Kidney (tissue), 13 donors: ENCODE measurements at regions not wholly inside any gene's neighbourhood (a gene's known extent, or its start where the extent isn't known, plus 50 kb on each side); places are given as distances from the start of the nearest gene placed in this dataset.

ENCODE experiments used
- DNase-seq, 5 donors: peaks; one replicate each; pipeline ENCODE4 v3.0.0-alpha.2; 2013 to 2020
- FAIRE-seq: peaks from 2 replicates; lab custom pipeline; 2012; peaks lifted over from hg19 to GRCh38; lab: Jason Lieb, UNC
- H3K27ac ChIP-seq, 2 donors: one replicate each; pipeline ENCODE4 v1.7.0; 2013; ENCODE audit warnings: low read depth in 2 of 2, low read length in 2 of 2, inconsistent platforms in 1 of 2
- H3K27me3 ChIP-seq: one replicate; pipeline ENCODE4 v1.7.1; 2013; ENCODE audit warnings: low read length, inconsistent platforms; ENCODE audit not compliant: control insufficient read depth, insufficient read depth
- H3K36me3 ChIP-seq, 3 donors: one replicate each; pipeline versions ENCODE4 v1.7.0 to v1.7.1; 2013; ENCODE audit warnings: low read length in 3 of 3, control low read depth in 1 of 3, inconsistent platforms in 1 of 3; ENCODE audit not compliant: insufficient read depth in 3 of 3, control insufficient read depth in 2 of 3
- H3K4me1 ChIP-seq, 3 donors: one replicate each; pipeline versions ENCODE4 v1.7.0 to v1.7.1; 2013; ENCODE audit warnings: low read length in 3 of 3, inconsistent platforms in 1 of 3, low read depth in 1 of 3; ENCODE audit not compliant: control insufficient read depth in 2 of 3, insufficient read depth in 2 of 3
- H3K4me3 ChIP-seq, 3 donors: one replicate each; pipeline versions ENCODE4 v1.7.0 to v1.8.1; 2013; ENCODE audit warnings: low read length in 3 of 3, control low read depth in 1 of 3, inconsistent platforms in 1 of 3
- H3K9ac ChIP-seq, 3 donors: one replicate each; pipeline versions ENCODE4 v1.7.0 to v1.7.1; 2013; ENCODE audit warnings: low read length in 3 of 3, control low read depth in 1 of 3, inconsistent platforms in 1 of 3
- H3K9me3 ChIP-seq, 3 donors: one replicate each; pipeline versions ENCODE4 v1.7.0 to v1.7.1; 2013; ENCODE audit warnings: low read length in 3 of 3, control low read depth in 1 of 3, inconsistent platforms in 1 of 3; ENCODE audit not compliant: control insufficient read depth in 2 of 3, insufficient read depth in 1 of 3
- intact Hi-C: fragments of 100-400 bp; cut with DNase I; formaldehyde crosslinking; loops from one replicate; pipeline ENCODE4 v1.11.1; 2022
- TF ChIP-seq, protein P1 (sequence below): IDR thresholded peaks from 3 replicates; pipeline ENCODE4 v1.5.1; 2012; ENCODE audit warnings: mild to moderate bottlenecking, moderate library complexity, borderline replicate concordance; ENCODE audit not compliant: insufficient read depth; ENCODE audit errors: extremely low read depth
- donor health status: control.
- donor health status: control.
- donor health status: control.
- donor health status: control.
- donor health status: control.
- donor health status: DM: yes; HTN: yes; CAD: no.
- donor health status: Normal renal cell carcinoma (clear cell type).

DNA sequence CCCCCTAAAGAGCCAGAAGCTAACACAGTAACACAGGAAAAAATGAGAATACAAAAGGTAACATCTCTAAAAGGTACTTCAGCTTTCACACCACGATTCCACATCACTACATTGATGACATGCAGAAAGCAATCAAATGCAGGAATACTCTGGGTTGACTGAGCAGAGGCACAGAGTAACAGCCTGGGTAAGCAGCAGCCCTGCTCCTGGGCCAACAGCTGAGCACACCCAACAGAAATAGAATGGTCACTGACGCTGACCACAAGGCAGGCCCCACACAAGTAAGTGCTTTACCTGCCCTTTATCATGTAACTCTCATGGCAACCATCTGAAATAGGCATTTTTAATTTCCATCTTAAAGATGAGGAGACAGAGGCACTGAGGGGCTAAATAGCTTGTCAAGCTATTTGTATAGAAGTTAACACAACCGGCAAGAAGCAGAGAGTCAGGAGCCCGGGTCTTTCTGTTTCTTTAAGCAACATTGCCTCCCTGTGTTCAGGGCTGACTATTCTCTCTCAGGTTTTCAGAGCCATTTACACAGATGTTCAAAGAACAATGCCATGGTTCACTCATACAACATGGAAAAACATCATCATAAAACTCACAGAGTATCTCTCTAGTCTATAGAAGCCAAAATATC lies 168.9 kb downstream of the ZNF674 start:
- TF ChIP-seq, protein P1, sequence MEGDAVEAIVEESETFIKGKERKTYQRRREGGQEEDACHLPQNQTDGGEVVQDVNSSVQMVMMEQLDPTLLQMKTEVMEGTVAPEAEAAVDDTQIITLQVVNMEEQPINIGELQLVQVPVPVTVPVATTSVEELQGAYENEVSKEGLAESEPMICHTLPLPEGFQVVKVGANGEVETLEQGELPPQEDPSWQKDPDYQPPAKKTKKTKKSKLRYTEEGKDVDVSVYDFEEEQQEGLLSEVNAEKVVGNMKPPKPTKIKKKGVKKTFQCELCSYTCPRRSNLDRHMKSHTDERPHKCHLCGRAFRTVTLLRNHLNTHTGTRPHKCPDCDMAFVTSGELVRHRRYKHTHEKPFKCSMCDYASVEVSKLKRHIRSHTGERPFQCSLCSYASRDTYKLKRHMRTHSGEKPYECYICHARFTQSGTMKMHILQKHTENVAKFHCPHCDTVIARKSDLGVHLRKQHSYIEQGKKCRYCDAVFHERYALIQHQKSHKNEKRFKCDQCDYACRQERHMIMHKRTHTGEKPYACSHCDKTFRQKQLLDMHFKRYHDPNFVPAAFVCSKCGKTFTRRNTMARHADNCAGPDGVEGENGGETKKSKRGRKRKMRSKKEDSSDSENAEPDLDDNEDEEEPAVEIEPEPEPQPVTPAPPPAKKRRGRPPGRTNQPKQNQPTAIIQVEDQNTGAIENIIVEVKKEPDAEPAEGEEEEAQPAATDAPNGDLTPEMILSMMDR: peak; percentile 32
- intact Hi-C loops: loop anchor here (10.0 kb wide), 1 partner anchor 1062 kb away; no protein-coding TSS in a partner anchor
- FAIRE-seq: peak; percentile 52

DNA sequence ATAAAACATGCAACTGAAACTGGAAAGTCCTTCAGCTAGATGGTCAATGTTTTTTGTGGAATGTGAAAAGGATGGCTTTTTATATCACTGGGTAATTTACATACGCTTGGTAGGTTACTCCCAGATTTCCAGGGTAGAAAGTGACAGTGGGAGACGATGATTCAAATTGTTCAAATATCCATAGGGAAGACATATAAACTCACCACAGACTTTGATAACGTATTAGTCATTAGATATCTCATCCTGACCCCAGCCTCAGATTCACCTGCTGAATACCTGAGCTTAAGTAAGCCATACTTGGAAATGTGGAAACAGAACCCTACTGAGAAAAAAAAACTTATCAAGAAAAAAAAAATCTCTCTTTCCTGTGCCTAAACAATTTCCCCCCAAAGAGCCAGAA lies 169.4 kb downstream of the ZNF674 start:
- no peak overlapping the region for H3K9ac ChIP-seq
- H3K27ac ChIP-seq: no peak overlapping the region
- DNase-seq (no peak), FAIRE-seq (no peak)
- intact Hi-C loops: loop anchor here (10.0 kb wide), 1 partner anchor 1061 kb away; no protein-coding TSS in a partner anchor
- TF ChIP-seq, protein P1: no peak
- H3K4me3 ChIP-seq: no peak overlapping the region
- H3K36me3 ChIP-seq: no peaks in the 10 kb centered on the region
- no peaks in the 10 kb centered on the region for H3K4me1 ChIP-seq
- H3K9me3 ChIP-seq: no peaks in the 10 kb centered on the region
- H3K27me3 ChIP-seq: no peaks in the 10 kb centered on the region

More for the DNA sequence above, 168.9 kb downstream of the ZNF674 start:
- Histone ChIP-seq H3K9me3 (no peaks in the 10 kb centered on the region), H3K9ac (no peak overlapping the region), H3K27ac (no peak overlapping the region), H3K4me1 (no peaks in the 10 kb centered on the region), H3K36me3 (no peaks in the 10 kb centered on the region), H3K4me3 (no peak overlapping the region), H3K27me3 (no peaks in the 10 kb centered on the region)
- peak in 3 of 5 donors; percentile 36 to 74 (median 51) for DNase-seq

DNA sequence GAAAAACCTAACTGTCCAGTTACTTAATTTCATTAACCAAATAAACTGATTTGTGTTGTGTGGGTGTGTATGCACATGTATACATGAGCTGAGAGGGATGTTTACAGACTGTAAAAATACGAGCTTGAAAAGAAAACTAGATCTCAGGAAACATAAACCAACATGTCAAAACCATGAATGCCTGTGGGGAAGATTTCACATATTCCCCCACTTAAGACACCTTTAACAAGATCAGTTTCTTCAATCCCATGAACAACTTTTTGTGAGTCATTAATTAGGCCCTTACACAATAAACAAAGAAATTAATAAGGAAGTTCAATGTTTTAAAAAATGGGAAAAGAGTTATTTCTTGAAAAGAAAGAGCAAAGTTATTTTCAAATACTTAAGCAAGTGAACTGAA lies 170.8 kb downstream of the ZNF674 start:
- H3K36me3 ChIP-seq: no peaks in the 10 kb centered on the region
- TF ChIP-seq, protein P1: no peak
- H3K9me3 ChIP-seq: no peaks in the 10 kb centered on the region
- H3K4me1 ChIP-seq: no peaks in the 10 kb centered on the region
- no peak overlapping the region for H3K9ac ChIP-seq
- FAIRE-seq: no peak
- no peak overlapping the region for H3K27ac ChIP-seq
- intact Hi-C loops: loop anchor here (10.0 kb wide), 1 partner anchor 1060 kb away; no protein-coding TSS in a partner anchor
- H3K27me3 ChIP-seq: no peaks in the 10 kb centered on the region
- peak in 2 of 5 donors; percentile 9 to 13 for DNase-seq
- H3K4me3 ChIP-seq: no peak overlapping the region

DNA sequence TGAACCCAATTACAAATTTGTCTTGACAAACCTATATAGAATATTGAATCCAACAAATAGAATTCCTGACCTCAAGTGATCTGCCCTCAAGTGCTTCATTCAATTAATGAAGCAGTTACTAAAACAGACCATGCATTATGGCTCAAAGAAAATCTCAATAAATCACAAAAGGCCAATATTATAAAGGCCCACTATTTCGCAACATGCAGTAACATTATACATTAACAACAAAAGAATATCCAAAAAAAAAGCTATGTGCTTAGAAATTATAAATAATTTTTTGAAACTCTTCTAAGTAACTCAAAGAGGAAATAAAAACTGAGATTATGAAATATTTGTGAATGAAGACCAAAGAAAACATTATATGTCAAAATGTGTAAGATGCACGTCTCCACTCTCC lies 177.7 kb downstream of the ZNF674 start:
- Histone ChIP-seq H3K4me1 (no peaks in the 10 kb centered on the region), H3K9ac (no peak overlapping the region), H3K9me3 (no peaks in the 10 kb centered on the region), H3K27me3 (no peaks in the 10 kb centered on the region), H3K36me3 (no peaks in the 10 kb centered on the region), H3K27ac (no peak overlapping the region), H3K4me3 (no peak overlapping the region)
- DNase-seq: no peak
- TF ChIP-seq, protein P1: no peak
- intact Hi-C loops: no loop called here
- FAIRE-seq: peak; percentile 17
